GM21423 (cell line): ENCODE measurements at regions not wholly inside any gene's neighbourhood (a gene's known extent, or its start where the extent isn't known, plus 50 kb on each side); places are given as distances from the start of the nearest gene placed in this dataset.
A peak's percentile ranks its signal among the peaks of the same experiment; 100 is the strongest.
"Not testable (repeated sequence)": the region's sequence is repeated elsewhere in the genome, so short reads cannot be mapped to it uniquely, and the experiment has no call there.

Experiments used
- ATAC-seq: cut with Tn5 transposase; IDR thresholded peaks from one replicate; pipeline ENCODE4 v1.9.1; 2021; ENCODE audit warnings: mild to moderate bottlenecking, moderate library complexity; ENCODE audit not compliant: unreplicated experiment

DNA sequence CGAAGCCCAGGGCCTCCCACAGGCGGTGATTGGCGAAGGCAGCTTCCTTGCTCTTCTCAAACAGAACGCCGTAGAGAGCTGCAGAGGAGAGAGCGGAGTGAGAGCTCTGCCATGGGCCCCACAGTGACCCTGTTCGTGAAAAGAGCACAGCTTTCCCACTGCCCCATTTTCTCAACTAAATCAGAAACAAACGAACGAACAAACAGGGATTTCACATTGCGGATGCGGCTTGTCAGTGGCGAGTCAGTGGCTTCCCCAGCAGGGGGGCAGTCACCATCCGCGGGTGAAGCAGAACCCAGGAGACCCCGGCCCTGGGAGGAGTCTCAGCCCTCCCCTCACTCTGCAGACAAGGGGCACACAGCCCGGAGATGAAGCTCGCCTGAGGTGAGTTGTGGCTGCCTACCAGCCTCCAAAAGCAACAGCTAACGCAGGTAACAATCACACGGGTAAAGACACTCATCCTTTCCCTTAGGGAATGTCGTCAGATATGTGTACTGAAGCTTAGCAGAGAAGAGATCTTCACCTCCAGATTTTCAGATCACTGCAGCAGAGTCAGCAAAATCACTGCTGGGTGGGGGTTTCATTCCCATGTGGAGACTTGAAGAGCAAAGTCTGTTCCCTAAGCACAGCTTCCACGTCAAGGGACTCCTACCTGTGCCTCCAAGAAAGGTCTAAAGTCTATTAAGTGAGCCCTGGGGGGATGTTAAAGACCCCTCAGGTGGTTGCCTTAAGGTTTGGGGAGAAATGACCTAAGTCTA, 51.2 kb upstream of the GPR31 start:
- ATAC-seq, result no peak

DNA sequence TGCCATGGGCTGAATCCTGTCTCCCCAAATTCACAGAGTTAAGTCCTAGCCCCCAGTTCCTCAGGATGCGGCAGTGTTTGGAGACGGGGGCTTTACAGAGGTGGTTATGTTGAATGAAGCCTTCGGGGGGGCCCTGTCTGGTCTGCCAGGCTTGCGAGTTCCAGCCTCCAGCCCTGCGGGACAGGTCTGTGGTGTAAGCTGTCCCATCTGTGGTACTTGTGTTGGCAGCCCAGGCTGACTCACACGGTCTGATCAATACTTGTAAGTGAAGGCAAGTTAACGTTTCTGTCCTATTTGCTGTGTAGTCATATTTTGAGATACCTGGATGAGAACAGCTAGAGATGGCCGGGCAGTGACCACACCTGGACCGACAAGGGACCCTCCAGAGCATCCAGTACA, 51.8 kb upstream of the GPR31 start:
- no peak for ATAC-seq

DNA sequence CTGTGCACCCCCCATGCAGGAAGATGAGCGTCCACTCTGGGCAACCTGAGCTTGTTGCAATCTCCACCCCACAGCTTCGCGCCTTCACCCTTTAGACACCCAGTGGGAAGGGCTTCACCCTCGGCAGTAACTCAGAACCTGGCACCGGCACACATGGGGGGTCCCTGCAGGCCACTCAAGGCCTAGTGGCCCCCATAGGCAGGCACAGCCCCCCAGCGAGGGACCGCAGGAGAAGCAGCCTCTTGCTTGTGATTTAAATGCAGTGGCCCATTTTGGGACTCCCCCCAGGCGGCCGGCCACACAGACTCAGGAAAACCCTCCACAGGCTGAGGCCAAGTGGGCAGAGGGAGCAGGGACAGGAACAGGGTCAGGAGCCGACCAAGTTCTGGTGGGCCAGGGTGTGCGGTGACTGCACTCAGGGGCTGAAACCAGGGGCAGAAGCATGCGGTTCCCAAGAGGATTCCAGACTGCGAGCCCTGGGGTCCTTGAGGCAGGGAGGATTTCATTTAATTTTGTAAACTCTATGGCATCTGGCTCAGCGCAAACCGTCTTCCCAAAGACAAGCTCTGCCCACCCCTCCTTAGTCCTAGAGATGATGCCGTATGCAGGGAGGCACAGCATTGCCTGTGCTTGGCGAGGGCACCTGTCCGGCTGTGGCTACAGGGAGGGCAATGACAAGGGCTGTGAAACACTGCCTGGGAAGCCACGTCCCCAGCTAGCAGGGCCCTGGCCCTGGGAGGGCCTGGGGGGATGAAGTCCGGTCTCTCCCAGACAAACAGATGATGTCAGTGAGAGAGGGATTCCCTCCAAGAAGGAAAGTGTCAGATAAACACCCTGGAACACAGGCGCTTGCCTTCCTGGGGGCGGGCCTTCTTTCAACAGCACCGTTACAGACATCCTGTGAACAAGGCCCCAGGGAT, 52.9 kb upstream of the GPR31 start:
- no peak for ATAC-seq

DNA sequence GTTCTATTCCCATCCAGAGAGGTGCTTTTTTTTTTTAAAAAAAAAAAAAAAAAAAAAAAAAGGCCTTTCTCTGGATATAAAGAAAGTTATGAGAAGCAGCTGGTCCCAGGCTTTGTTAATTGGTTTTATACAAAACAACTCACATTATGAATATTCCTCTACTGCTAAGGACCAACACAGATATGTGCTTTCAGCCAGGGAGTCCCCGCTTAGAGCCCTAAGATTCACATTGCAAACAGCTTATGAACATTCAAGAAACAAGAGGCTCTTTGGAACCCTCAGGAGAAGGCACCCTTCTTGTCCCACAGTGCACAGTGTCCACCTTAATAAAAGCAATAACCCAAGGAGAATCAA, 53.5 kb upstream of the GPR31 start:
- ATAC-seq, result no peak

DNA sequence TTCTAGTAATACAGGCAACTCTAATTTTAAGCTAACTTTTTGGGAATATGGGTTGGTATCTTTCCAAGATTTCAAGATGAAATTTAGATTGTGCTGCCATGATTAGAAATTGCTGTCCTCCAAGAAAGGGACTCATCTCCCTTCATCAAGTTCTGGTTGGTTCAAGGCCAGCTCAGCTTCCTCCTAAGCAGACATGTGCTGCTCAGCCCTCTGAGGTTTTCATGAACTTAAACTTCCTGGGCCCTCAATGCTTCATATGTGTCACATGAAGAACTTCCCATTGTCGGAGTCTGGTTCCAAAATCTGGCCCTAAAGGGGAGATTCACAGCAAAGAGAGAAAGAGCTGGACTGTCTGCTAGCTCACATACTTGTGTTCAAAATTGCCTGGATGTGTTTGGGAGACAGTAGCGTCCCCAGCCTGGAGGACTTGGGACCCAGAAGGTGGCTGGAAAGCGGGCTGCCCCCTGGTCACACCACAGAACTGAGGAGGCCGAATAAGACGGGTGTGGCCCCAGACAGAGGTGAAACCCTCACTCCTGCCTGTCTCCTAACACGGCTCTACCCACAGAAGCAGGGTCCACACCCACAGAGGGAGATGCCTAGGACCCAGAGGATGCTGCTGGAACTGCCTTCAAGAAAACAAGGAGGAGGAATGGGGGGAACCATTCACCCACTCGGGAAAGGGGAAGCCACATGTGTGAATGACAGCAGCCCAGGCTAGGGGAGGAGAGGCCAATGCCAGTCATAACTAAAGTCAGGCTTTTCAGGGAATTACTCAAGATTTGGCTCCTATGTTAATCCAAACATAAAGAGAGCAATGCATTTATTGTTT, 54.3 kb upstream of the GPR31 start:
- ATAC-seq, result no peak

DNA sequence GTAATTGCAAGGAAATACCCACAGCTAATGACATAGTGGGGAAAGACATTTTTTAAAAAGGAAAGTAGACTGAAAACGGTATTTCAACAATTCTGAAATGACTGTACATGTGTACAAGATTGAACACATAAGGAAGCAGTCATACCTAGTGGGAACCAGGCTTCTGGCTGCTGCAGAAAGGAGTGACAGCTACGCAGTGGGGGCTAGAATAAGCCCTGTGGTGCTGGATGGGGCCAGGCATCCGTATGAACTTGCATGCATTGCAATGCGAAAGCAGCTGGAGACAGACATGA, 54.9 kb upstream of the GPR31 start:
- peak; percentile 66 for ATAC-seq

DNA sequence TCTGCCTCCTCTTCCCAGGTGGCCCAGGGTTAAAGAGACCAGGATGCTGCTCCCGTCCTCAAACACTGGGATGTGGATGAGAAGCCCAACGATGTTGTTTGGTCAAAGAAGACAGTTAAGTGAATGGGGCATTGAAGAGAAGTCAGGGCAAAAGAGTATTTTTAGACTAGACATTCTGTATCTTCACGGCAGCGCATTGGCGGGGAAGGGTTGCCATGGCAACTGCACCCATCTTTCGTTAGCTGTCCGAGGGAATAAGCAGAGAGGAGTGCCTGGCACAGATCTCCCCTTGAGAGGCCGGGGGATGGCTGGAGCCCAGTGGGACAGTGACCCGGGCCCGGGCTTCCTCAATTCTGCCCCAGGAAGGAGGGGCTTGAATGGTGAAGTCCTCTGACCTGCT, 56.4 kb upstream of the GPR31 start:
- ATAC-seq, result no peak

DNA sequence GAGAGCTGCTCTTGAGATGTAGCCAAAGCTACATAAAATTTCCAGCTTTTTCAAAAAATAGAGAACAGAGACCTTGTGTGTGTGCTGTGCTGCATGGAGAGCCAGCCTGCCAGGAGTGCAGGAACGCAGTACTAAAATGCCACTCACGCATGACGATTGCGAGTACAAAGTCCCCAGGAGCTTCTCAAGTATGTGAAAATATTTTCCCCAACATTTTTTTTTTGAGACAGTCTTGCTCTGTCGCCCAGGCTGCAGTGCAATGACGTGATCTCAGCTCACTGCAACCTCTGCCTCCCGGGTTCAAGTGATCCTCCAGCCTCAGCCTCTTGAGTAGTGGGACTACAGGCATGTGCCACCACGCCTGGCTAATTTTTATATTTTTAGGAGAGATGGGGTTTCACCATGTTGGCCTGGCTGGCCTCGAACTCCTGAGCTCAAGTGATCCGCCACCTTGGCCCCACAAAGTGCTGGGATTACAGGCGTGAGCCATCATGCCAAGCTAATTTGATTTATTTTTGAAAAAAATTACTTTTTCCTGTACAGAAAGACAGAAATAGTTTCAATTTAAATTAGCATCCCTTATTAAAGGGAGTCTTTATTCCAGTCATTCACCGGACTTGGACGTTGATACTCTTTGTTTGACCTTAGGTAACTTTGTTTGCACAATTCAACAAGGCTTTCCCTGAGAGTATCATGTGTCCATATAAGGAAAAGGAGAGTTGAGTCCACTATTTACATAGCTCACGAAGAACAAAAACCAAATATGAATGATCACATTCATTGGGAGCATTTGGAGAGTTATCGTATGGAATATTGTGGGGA, 57.9 kb upstream of the GPR31 start:
- ATAC-seq, result not testable (repeated sequence)

DNA sequence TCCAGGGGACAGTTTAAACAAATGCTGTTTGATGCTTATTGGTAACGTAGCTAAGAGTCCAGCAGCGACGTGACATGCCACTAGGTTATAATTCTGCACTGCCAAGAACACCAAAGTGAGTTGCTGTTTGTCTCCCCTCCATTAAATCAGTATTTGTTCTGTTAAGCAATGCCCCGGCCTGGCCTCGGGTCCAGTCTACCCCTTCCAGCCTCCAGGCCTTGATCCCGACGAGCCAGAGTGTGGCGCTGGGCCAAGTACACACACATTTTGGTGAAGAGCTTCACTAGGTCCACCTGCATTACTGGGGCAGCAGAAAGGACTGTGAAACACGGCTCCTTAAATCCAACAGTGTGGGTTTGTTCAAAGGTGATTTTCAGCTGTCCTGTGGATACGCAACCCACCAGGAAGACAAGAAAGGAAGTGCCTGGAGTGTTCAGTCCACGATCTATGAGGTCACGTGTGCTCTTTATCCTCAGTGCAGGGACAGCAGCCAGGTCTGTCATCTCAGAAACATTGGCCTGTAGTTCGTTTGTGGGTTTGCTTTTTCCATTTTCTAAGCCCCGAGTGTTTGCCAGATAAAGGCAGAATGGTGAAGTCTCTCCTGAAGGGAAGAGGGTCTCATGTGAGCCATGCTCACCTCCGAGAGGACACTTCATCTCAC, 58.7 kb upstream of the GPR31 start:
- ATAC-seq, result not testable (repeated sequence)

DNA sequence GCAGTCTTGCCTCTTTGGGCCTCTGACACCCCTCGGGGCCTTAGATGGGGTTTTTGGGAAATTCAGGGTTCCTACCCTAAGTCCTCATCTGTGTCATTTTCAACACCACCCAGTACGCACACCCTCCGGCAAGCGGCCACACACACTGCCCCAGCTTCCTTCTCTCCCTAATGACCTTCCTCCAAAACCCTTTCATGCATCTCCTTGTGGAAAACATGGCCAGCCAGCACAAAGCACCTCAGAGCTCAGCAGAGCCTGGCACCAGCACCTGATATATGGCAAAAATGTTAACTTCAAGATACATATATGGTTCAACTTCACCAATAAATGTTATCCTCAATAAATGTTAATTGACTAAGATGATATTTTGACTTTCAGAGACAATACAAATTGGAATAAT, 59.3 kb upstream of the GPR31 start:
- ATAC-seq, result not testable (repeated sequence)

DNA sequence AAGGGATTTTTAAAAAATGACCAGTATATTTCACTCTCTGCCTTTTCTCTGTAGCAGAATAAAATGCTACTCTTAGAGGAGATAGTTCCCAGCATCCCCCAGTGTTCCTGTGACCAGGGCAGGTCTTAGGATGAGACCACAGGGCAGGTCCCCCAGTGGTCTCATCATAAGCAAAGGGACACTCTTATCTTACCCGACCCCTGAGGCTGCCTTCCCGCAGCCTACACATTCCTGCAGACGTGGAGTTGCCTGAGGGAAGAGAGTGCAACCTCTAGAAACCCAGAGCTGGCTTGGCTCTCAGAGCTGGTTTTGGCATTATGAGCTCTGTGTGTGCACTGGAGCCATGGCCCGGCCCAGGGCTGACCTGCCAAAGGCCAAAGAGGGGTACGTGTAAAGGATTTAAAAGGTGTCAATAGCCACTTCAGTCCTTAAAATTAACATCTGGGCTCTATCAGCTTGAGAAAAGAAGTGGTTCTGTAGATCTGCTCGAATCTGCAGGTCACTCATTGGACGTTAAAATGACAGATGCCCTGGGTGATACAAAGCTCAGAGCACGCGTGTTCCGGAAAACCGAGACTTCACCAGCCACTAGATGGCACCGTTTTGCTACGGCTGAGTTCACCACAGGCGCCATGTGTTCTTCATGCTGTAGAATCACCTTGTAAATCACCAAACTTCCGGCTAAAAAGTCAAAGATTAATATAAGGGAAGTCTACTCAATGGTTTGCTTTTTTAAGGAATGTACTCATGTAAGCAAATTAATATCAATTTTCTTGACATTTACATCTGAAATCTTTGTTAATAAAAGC, 60.4 kb upstream of the GPR31 start:
- ATAC-seq, result peak; percentile 76

DNA sequence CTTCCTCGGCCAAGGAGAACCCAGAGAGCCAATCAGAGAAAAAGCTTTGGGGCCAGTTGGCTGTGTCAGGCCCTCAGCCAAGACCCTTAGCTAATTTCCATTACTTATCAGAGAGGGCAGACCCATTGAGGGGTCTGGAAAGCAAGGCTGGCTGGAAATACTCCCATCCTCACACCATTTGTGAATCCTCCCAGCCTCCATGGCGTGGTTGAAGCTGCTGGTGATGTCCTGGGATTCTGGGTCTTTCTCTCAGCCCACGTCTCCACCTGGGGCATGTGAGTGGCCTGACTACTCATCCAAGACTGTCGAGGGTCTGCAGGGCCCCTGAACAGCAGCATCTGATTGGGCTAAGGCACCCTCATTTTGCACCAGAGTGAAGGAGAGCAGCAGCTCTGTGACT, 61.3 kb upstream of the GPR31 start:
- ATAC-seq, result not testable (repeated sequence)

DNA sequence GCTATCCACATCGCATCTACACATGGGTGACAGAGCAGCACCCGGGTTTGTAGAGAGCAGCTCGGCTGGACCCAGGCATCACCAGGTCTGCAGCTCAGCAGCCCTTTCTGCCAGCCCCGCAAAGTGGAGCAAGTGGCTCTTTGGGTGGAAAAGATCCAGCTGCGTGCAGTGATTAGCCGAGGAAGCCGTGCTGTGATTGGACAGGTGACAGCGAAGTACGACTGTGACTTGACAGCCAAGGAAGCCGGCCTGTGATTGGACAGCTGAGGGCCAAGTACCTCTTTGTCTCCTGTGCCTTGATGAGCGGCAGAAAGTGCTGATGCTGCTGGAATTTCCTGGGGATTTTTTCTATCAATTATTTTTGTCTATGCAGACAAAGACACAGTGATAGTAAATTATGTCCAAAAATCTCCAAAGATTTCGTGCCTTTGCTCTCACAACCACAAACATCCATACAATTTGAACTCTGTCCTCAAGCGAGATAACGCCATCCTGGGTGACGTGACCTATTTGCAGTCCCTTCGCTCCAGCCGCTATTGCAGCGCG, 62.3 kb upstream of the GPR31 start:
- no peak for ATAC-seq

DNA sequence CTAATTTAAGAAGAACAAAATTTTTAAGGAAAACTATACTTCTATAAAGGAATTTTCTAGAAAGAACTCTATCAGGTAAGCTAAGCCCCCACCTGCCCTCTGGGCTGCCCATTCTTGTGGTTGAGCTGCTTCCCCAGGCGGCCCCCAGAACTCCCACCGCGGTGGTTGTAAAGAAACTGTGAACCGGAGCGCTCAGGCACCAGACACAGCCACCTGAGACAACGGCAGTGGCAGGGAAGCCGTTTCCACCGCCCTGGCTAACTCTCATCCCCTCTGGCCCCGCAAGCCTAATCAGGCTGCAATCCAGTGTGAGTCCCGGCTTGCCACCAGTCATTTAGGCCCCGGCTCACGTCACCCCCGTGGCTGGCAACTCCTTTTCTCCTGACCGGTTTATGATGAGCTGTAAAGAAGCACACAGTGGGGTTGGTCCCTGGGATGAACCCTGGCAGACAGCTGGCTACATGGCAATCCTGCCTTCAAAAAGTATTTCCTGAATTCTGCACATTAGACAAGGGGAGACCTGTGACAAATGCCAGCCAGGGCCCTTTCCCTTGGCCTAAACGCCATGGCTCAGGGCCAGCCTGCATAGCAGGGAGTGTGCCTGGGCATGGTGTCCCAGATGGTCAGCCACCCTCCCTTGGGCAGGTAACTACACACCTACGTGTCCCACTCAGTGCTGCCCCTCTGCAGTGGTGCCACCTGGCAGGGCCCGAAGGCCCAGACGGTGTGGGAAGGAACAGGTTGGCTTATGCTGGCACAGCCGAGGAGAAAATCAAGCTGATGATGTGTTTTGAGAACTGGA, 63.8 kb upstream of the GPR31 start:
- no peak for ATAC-seq

DNA sequence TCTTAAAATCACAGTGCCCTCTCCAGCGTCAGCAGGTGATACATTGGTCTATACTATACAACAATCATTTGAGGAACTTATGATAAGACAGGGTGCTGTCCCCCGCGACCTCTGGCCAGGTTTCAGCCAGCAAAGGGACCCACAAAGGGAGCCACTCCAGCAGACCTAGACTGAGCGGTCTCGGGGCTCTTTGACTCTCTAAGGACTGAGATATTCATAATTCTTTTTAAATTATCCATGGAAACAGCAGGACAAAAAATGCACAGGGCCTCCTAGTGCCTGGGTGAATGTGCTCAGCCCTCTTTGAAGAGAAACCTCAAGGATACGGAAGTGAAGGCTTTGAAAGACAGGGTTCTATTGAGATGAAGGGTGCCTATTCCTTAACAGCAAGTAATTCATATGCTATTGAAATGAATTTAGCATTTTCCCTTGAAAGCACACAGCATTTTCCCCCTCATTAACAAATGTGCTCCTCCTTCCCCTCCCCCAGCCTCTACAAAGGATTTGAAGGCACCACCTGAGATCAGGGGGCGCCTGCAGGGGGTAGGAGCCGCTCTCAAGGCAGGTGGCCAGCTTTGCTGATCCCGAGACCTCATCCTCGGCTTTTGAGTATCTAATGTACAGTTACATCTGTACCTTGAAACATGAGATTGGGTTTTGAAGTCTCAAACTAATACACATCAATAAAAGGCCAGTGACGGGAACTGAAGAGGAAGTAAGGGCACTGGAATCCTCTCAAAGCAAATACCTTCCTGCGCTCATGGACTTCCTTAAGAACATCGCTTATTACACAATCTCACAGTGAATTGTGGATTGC, 65.3 kb upstream of the UNC93A start:
- ATAC-seq, result not testable (repeated sequence)

DNA sequence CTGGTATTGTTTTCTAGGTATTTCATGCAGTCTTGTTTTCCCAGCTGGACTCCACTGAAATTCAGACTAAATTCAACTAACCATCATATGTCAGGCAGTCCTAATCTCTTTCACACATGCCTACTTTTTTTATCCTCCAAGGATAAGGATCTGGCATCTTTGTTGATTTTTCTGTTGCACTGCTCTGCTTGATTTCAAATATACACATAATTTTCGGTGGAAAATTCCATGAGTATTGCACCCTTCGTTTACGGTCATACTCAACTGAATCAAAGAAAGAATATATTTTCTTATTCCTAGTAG, 64.8 kb upstream of the UNC93A start:
- ATAC-seq, result no peak

DNA sequence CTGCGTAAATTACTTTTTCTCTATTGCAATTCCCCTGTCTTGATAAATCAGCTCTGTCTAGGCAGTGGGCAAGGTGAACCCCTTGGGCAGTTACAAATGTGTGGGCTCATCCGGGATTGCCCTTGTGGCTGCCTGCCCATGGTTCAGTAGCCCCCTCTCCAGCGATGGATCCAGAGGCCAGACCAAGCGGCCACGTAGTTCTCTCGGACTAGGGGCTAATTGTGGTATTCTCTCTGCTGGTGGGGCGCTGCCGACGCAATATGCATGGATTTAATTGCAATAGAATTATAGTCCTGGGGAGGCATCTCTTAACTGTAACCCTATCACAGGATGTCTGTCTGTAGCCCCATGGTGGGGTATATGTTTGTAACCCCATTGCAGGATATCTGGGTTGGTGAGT, 64.3 kb upstream of the UNC93A start:
- no peak for ATAC-seq

DNA sequence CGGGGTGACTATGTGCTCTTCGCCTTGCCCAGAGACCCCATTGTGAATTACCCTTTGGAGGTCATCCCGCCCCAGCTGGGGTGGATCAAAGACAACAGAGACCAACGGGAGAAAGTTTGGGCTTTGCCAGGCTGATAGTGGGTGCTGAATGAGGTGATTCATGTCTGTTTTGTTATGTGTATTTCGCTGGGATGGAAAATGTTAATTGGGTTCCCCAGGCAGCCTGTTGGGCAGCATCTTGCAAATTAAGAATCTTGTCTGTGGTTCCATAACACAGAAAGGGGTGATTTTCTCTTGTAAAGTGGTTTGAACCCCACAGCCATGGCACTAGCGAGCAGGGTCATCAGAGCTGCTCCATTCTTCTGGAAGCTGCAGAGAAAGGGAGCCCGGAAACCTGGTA, 63.1 kb upstream of the UNC93A start:
- ATAC-seq, result no peak
